ENCODE measurements at regions not wholly inside any gene's neighbourhood (a gene's known extent, or its start where the extent isn't known, plus 50 kb on each side); places are given as distances from the start of the nearest gene placed in this dataset.

DNA sequence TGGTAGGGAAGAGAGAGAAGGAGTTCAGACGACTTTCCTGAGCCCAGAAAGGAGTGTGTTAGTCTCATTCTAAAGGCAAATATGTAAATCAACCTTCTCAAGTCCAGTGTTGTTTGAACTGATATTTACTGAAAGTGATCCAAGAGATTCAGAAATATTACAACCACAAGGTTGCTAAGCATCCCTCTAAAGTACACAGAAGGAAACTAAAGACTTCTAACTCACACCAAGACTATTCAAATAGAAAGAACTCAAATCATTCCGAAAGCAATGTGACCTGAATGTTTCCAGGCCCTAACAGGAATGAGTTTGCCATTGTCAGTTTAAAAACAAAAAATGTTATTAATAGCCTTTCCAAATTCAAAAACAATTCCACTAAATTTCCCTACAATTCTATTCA is 56.9 kb upstream of the VGLL3 start (continued):
- TF ChIP-seq KDM4A (IDR thresholded peaks at IDR 0.05; ENCODE audit: low read depth, low read length, severe bottlenecking) (no peak), CREB1 (IDR thresholded peaks at IDR 0.05) (no peak), RBBP5 (IDR thresholded peaks at IDR 0.05; ENCODE audit: borderline replicate concordance, low read depth, low read length) (no peak), RAD21 (IDR thresholded peaks at IDR 0.05 in 1 of 2, conservative IDR thresholded peaks at IDR 0.05 in 1 of 2; ENCODE audit: low read depth in 2 of 2, low read length in 2 of 2) (no peak)
- TF ChIP-seq, protein P1, sequence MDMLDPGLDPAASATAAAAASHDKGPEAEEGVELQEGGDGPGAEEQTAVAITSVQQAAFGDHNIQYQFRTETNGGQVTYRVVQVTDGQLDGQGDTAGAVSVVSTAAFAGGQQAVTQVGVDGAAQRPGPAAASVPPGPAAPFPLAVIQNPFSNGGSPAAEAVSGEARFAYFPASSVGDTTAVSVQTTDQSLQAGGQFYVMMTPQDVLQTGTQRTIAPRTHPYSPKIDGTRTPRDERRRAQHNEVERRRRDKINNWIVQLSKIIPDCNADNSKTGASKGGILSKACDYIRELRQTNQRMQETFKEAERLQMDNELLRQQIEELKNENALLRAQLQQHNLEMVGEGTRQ (IDR thresholded peaks at IDR 0.05; ENCODE audit: low read length): no peak

All from H1 (cell line).